Muscle of leg (tissue), 3 donors: ENCODE measurements at regions not wholly inside any gene's neighbourhood (a gene's known extent, or its start where the extent isn't known, plus 50 kb on each side); places are given as distances from the start of the nearest gene placed in this dataset.
"Not testable (repeated sequence)": the region's sequence is repeated elsewhere in the genome, so short reads cannot be mapped to it uniquely, and the experiment has no call there.

Experiments
- DNase-seq: peaks from one replicate; pipeline ENCODE4 v3.0.0; 2013
- H3K27ac ChIP-seq: one replicate; pipeline ENCODE4 v1.5.1; 2013; ENCODE audit warnings: mild to moderate bottlenecking, low read length, control low read depth
- H3K27me3 ChIP-seq: one replicate; pipeline ENCODE4 v1.6.1; 2013; ENCODE audit warnings: low read length; ENCODE audit not compliant: control insufficient read depth, insufficient read depth
- H3K36me3 ChIP-seq: one replicate; pipeline ENCODE4 v1.6.1; 2013; ENCODE audit warnings: low read length; ENCODE audit not compliant: control insufficient read depth, insufficient read depth
- H3K4me1 ChIP-seq: one replicate; pipeline ENCODE4 v1.6.1; 2013; ENCODE audit warnings: low read length; ENCODE audit not compliant: control insufficient read depth, insufficient read depth
- H3K4me3 ChIP-seq: one replicate; pipeline ENCODE4 v1.5.1; 2013; ENCODE audit warnings: low read length, control low read depth
- H3K9me3 ChIP-seq: replicated peaks from 2 replicates; pipeline ENCODE4 v1.6.1; 2013; ENCODE audit warnings: low read depth, low read length; ENCODE audit not compliant: control insufficient read depth
- WGBS: methylation state at CpG from one replicate; pipeline ENCODE4 v1.1.5; 2013; ENCODE audit warnings: missing lambda C conversion rate; ENCODE audit not compliant: insufficient coverage; 5-methylcytosine and 5-hydroxymethylcytosine counted together

DNA sequence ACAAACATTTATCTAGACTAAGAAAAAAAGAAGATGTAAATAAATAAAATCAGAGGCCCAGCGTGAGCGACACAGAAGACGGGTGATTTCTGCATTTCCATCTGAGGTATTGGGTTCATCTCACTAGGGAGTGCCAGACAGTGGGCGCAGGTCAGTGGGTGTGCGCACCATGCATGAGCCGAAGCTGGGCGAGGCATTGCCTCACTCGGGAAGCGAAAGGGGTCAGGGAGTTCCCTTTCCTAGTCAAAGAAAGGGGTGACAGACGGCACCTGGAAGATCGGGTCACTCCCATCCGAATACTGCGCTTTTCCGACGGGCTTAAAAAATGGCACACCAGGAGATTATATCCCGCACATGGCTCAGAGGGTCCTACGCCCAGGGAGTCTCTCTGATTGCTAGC lies 79.5 kb upstream of the ABCD2 start:
- H3K4me1 ChIP-seq, DNase-seq, H3K9me3 ChIP-seq, H3K27me3 ChIP-seq, H3K36me3 ChIP-seq, H3K4me3 ChIP-seq, H3K27ac ChIP-seq: not testable (repeated sequence)
- 95% methylated on average over 17 of the region's 17 CpGs for WGBS

GRCh38 chr12:39697108-39697507 lies 77.5 kb upstream of the ABCD2 start:
- WGBS, result no CpG with 5 or more reads among the region's 4 CpGs

GRCh38 chr12:39692258-39692853 lies 72.8 kb upstream of the ABCD2 start:
- Histone ChIP-seq H3K4me1 (no peaks in the 10 kb centered on the region), H3K27ac (no peak overlapping the region), H3K4me3 (no peak overlapping the region), H3K36me3 (no peaks in the 10 kb centered on the region), H3K27me3 (no peaks in the 10 kb centered on the region), H3K9me3 (no peaks in the 10 kb centered on the region)
- no CpG with 5 or more reads among the region's 1 CpG for WGBS
- DNase-seq, result peak; percentile 2

More at GRCh38 chr12:39697108-39697507, 77.5 kb upstream of the ABCD2 start:
- H3K27me3 ChIP-seq, result no peaks in the 10 kb centered on the region
- H3K4me3 ChIP-seq, result no peak overlapping the region
- DNase-seq, result no peak
- H3K4me1 ChIP-seq, result no peaks in the 10 kb centered on the region
- no peaks in the 10 kb centered on the region for H3K36me3 ChIP-seq
- no peaks in the 10 kb centered on the region for H3K9me3 ChIP-seq
- no peak overlapping the region for H3K27ac ChIP-seq

DNA sequence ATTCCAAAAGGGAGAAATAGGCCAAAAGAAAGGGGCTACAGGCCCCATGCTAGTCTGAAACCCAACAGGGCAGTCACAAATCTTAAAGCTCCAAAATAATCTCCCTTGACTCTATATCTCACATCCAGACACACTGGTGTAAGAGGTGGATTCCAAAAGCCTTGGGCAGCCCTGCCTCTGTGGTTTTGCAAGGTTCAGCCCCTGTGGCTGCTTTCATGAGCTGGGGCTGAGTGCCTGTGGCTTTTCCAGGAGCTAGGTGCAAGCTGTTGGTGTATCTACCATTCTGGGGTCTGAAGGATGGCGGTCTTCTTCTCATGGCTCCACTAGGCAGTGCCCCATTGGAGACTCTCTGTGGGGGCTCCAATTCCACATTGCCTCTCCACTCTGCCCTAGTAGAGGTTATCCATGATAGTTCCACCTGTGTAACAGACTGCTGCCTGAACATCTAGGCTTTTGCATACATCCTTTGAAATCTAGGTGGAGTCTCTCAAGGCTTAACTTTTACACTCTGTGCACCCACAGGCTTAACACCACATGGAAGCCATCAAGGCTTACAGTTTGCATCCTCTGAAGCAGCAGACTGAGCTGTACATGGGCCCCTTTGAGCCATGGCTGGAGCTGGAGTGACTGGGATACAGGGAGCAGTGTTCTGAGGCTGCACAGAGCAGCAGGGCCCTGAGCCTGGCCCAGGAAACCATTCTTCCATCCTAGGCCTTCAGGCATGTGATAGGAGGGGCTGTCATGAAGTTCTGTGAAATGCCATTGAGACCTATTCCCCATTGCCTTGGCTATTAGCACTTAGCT lies 66.5 kb upstream of the ABCD2 start:
- no peaks in the 10 kb centered on the region for H3K27me3 ChIP-seq
- no peaks in the 10 kb centered on the region for H3K36me3 ChIP-seq
- no peak overlapping the region for H3K4me3 ChIP-seq
- H3K4me1 ChIP-seq, result no peaks in the 10 kb centered on the region
- H3K27ac ChIP-seq, result no peak overlapping the region
- 100% methylated on average over 1 of the region's 1 CpG for WGBS
- H3K9me3 ChIP-seq, result no peaks in the 10 kb centered on the region
- no peak for DNase-seq

GRCh38 chr12:39682689-39683477 lies 63.3 kb upstream of the ABCD2 start:
- Histone ChIP-seq H3K27ac (no peak overlapping the region), H3K4me1 (no peaks in the 10 kb centered on the region), H3K27me3 (no peaks in the 10 kb centered on the region), H3K4me3 (no peak overlapping the region), H3K9me3 (no peaks in the 10 kb centered on the region), H3K36me3 (no peaks in the 10 kb centered on the region)
- no CpG with 5 or more reads among the region's 4 CpGs for WGBS
- DNase-seq, result no peak

DNA sequence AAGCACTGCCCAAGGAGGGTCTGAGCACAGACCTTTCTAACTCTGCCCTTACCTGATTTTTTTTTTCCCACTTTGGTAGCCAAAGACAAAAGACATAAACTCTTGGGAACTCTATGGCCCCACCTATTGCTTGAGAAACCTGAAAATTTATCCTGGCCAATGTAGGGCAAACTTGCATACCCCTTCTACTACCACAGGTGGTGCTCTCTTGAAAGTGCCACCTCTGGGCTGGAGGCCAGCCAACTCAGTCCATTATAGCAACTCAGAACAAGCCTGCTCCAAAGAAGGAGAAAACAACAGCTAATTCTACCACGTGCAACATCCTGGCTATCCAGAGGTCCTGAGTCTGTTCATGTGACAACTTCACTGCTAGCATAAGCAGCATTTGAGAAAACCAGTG lies 55.7 kb upstream of the ABCD2 start:
- Histone ChIP-seq H3K4me1 (no peaks in the 10 kb centered on the region), H3K36me3 (no peaks in the 10 kb centered on the region), H3K4me3 (no peak overlapping the region), H3K9me3 (peaks cover 14% of the 10 kb centered on the region), H3K27ac (no peak overlapping the region), H3K27me3 (no peaks in the 10 kb centered on the region)
- DNase-seq, result no peak
- WGBS, result no CpG with 5 or more reads among the region's 1 CpG

GRCh38 chr12:39672976-39673375 lies 53.4 kb upstream of the ABCD2 start:
- WGBS, result 40% methylated on average over 1 of the region's 1 CpG
- no peaks in the 10 kb centered on the region for H3K4me1 ChIP-seq
- no peaks in the 10 kb centered on the region for H3K36me3 ChIP-seq
- H3K9me3 ChIP-seq, result peaks cover 14% of the 10 kb centered on the region
- H3K27ac ChIP-seq, result no peak overlapping the region
- no peak overlapping the region for H3K4me3 ChIP-seq
- no peak for DNase-seq
- H3K27me3 ChIP-seq, result no peaks in the 10 kb centered on the region

- no peak for DNase-seq
Observed at GRCh38 chr12:39671898-39672875, 52.6 kb upstream of the ABCD2 start.

DNA sequence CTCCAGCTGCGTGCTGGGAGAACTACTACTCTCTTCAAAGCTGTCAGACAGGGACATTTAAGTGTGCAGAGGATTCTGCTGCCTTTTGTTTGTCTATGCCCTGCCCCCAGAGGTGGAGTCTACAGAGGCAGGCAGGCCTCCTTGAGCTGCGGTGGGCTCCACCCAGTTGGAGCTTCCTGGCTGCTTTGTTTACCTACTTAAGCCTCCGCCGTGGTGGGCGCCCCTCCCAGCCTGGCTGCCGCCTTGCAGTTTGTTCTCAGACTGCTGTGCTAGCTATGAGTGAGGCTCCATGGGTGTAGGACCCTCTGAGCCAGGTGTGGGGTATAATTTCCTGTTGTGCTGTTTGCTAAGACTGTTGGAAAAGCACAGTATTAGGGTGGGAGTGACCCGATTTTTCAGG lies 49.9 kb upstream of the ABCD2 start:
- not testable (repeated sequence) for H3K4me3 ChIP-seq, H3K4me1 ChIP-seq, H3K27ac ChIP-seq, H3K27me3 ChIP-seq, DNase-seq, H3K9me3 ChIP-seq, H3K36me3 ChIP-seq
- 81% methylated on average over 6 of the region's 7 CpGs for WGBS

More at GRCh38 chr12:39671898-39672875, 52.6 kb upstream of the ABCD2 start:
- H3K27ac ChIP-seq, result no peak overlapping the region
- no peaks in the 10 kb centered on the region for H3K4me1 ChIP-seq
- H3K27me3 ChIP-seq, result no peaks in the 10 kb centered on the region
- no peaks in the 10 kb centered on the region for H3K36me3 ChIP-seq
- WGBS, result 98% methylated on average over 5 of the region's 5 CpGs
- H3K4me3 ChIP-seq, result no peak overlapping the region
- H3K9me3 ChIP-seq, result peaks cover 14% of the 10 kb centered on the region
